ENCODE measurements at regions not wholly inside any gene's neighbourhood (a gene's known extent, or its start where the extent isn't known, plus 50 kb on each side); places are given as distances from the start of the nearest gene placed in this dataset.
A peak's percentile ranks its signal among the peaks of the same experiment; 100 is the strongest.

DNA sequence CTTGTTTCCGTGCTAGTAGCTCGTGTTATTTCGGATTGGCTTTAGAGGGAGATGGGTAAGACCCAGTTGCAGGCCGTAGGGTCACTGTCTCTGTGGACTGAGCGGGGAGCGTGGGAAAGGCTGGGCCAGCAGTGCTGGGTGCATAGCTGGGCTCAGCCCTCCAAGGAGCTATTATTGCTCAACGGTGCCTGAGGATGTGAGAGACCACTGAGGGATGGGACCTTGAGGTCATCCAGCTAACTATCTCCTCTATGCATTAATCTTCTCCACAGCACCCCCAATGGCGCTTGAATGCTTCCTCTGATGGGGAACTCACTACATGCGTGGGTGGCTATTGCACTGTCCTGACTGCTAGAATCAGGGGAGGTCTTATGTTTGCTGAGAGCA, 126.1 kb upstream of the FOXF1 start:
- no peak for TF ChIP-seq CTCF (IDR thresholded peaks at IDR 0.05; ENCODE audit: low read depth, low read length, missing control alignments)
- no peak for DNase-seq (ENCODE audit: extremely low read depth, low read depth)
- H3K4me3 ChIP-seq (replicated peaks; ENCODE audit: low read depth, low read length): no peak overlapping the region

DNA sequence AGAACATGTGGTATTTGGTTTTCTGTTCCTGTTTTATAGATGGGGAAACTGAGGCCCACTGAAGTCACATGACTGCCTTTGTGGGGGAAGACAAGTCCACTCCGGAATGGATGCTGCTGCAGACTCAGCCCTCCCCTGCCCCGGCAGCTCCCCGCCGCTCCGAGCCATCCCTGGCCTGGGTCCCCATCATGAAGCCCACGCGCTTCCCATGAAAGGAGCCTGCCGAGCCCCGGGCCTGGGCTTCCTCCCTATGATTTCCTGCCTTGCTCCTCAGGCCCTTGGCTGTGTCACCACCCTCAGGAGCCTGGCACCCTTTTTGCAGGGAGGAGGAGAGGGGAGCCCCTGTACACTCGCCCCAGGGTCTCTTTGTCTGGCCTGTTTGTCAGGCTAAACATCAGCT, 125.3 kb upstream of the FOXF1 start:
- no peak for TF ChIP-seq CTCF (IDR thresholded peaks at IDR 0.05; ENCODE audit: low read depth, low read length, missing control alignments)
- H3K4me3 ChIP-seq (replicated peaks; ENCODE audit: low read depth, low read length): no peak overlapping the region
- DNase-seq (ENCODE audit: extremely low read depth, low read depth): no peak

GRCh38 chr16:86387468-86388440, 122.6 kb upstream of the FOXF1 start:
- no peak for TF ChIP-seq CTCF (IDR thresholded peaks at IDR 0.05; ENCODE audit: low read depth, low read length, missing control alignments)
- DNase-seq (ENCODE audit: extremely low read depth, low read depth): peak; percentile 95
- H3K4me3 ChIP-seq (replicated peaks; ENCODE audit: low read depth, low read length): no peak overlapping the region

DNA sequence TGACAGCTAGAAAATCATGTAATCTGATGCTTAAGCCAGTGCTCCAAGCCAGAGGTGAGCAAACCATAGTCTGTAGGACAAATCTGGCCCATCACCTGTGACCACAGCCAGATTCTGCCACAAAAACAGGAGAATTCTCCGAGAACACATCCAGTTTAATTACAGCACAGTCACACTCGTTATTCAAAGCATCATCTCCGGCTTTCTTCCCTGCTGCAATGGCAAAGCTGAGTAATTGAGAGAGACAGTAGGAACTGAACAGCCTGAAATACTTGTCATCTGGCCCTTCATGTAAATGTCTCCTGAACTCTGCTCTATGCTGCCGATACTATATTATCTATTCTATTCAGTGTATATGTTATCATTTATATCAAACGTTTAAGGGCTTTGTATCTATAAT, 121.4 kb upstream of the FOXF1 start:
- no peak for TF ChIP-seq CTCF (IDR thresholded peaks at IDR 0.05; ENCODE audit: low read depth, low read length, missing control alignments)
- H3K4me3 ChIP-seq (replicated peaks; ENCODE audit: low read depth, low read length): no peak overlapping the region
- DNase-seq (ENCODE audit: extremely low read depth, low read depth): no peak

- DNase-seq (ENCODE audit: extremely low read depth, low read depth): no peak
- no peak for TF ChIP-seq CTCF (IDR thresholded peaks at IDR 0.05; ENCODE audit: low read depth, low read length, missing control alignments)
- H3K4me3 ChIP-seq (replicated peaks; ENCODE audit: low read depth, low read length): no peak overlapping the region
Observed at GRCh38 chr16:86389566-86390328, 120.6 kb upstream of the FOXF1 start.

GRCh38 chr16:86390335-86390734, 120.0 kb upstream of the FOXF1 start:
- DNase-seq (ENCODE audit: extremely low read depth, low read depth): no peak
- H3K4me3 ChIP-seq (replicated peaks; ENCODE audit: low read depth, low read length): no peak overlapping the region
- TF ChIP-seq CTCF (IDR thresholded peaks at IDR 0.05; ENCODE audit: low read depth, low read length, missing control alignments): no peak
